HL-60 (cell line): ENCODE measurements at regions not wholly inside any gene's neighbourhood (a gene's known extent, or its start where the extent isn't known, plus 50 kb on each side); places are given as distances from the start of the nearest gene placed in this dataset.

Source experiments
- DNase-seq, 2 experiments: peaks; one replicate each; pipeline ENCODE4 v3.0.0-alpha.2; 2010 to 2020; ENCODE audit warnings: low read depth in 1 of 2, low spot score in 1 of 2
- H3K27ac ChIP-seq: fragments of 250-450 bp; sonication (Bioruptor Pico); replicated peaks from 2 replicates; pipeline ENCODE4 v1.5.1; 2020; ENCODE audit warnings: mild to moderate bottlenecking, moderate library complexity
- H3K27me3 ChIP-seq: fragments of 250-450 bp; sonication (Bioruptor Pico); 2 replicates; pipeline ENCODE4 v1.5.1; 2021; ENCODE audit warnings: mild to moderate bottlenecking, moderate library complexity; ENCODE audit not compliant: insufficient read depth, poor library complexity, severe bottlenecking
- H3K4me3 ChIP-seq: replicated peaks from 2 replicates; pipeline ENCODE4 v1.5.1; 2011; ENCODE audit warnings: mild to moderate bottlenecking, control low read depth, low read length; ENCODE audit not compliant: insufficient read depth
- GABPA ChIP-seq: IDR thresholded peaks from 2 replicates; pipeline ENCODE4 v1.6.1; 2012; ENCODE audit warnings: low read depth
- POLR2AphosphoS5 ChIP-seq: IDR thresholded peaks from 2 replicates; pipeline ENCODE4 v1.6.1; 2012; ENCODE audit warnings: low read depth
- SPI1 ChIP-seq: IDR thresholded peaks from 2 replicates; pipeline ENCODE4 v1.6.1; 2012; ENCODE audit warnings: low read depth, mild to moderate bottlenecking, borderline replicate concordance
- TF ChIP-seq, protein P1 (sequence below): IDR thresholded peaks from one replicate; pipeline ENCODE4 v1.5.1; 2011; ENCODE audit warnings: low read length, control low read depth, inconsistent platforms; ENCODE audit not compliant: insufficient read depth
- TF ChIP-seq, protein P2 (sequence below): IDR thresholded peaks from 2 replicates; pipeline ENCODE4 v1.6.1; 2012; ENCODE audit warnings: low read depth; ENCODE audit not compliant: insufficient replicate concordance

DNA sequence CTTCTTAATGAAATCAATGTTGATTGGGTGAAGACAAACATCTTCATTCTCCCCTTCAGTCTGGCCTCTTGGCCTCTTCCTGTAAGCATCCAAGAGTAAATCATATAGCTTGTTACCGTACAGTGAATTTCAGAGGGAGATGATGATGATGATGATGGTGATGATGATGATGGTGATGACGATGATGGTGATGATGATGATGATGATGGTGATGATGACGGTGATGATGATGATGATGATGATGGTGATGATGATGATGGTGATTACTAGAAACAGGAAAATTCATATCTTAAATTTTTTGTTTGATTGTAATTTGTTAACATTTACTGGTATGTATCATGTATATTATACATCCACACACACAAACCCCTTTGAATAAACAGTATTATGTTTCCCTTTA, 256.1 kb upstream of the PLSCR5 start:
- no peak overlapping the region for H3K4me3 ChIP-seq
- H3K27ac ChIP-seq = no peak overlapping the region
- TF ChIP-seq, protein P1, sequence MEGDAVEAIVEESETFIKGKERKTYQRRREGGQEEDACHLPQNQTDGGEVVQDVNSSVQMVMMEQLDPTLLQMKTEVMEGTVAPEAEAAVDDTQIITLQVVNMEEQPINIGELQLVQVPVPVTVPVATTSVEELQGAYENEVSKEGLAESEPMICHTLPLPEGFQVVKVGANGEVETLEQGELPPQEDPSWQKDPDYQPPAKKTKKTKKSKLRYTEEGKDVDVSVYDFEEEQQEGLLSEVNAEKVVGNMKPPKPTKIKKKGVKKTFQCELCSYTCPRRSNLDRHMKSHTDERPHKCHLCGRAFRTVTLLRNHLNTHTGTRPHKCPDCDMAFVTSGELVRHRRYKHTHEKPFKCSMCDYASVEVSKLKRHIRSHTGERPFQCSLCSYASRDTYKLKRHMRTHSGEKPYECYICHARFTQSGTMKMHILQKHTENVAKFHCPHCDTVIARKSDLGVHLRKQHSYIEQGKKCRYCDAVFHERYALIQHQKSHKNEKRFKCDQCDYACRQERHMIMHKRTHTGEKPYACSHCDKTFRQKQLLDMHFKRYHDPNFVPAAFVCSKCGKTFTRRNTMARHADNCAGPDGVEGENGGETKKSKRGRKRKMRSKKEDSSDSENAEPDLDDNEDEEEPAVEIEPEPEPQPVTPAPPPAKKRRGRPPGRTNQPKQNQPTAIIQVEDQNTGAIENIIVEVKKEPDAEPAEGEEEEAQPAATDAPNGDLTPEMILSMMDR = no peak
- TF ChIP-seq GABPA (no peak), POLR2AphosphoS5 (no peak), SPI1 (no peak)
- TF ChIP-seq, protein P2, sequence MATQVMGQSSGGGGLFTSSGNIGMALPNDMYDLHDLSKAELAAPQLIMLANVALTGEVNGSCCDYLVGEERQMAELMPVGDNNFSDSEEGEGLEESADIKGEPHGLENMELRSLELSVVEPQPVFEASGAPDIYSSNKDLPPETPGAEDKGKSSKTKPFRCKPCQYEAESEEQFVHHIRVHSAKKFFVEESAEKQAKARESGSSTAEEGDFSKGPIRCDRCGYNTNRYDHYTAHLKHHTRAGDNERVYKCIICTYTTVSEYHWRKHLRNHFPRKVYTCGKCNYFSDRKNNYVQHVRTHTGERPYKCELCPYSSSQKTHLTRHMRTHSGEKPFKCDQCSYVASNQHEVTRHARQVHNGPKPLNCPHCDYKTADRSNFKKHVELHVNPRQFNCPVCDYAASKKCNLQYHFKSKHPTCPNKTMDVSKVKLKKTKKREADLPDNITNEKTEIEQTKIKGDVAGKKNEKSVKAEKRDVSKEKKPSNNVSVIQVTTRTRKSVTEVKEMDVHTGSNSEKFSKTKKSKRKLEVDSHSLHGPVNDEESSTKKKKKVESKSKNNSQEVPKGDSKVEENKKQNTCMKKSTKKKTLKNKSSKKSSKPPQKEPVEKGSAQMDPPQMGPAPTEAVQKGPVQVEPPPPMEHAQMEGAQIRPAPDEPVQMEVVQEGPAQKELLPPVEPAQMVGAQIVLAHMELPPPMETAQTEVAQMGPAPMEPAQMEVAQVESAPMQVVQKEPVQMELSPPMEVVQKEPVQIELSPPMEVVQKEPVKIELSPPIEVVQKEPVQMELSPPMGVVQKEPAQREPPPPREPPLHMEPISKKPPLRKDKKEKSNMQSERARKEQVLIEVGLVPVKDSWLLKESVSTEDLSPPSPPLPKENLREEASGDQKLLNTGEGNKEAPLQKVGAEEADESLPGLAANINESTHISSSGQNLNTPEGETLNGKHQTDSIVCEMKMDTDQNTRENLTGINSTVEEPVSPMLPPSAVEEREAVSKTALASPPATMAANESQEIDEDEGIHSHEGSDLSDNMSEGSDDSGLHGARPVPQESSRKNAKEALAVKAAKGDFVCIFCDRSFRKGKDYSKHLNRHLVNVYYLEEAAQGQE = no peak

DNA sequence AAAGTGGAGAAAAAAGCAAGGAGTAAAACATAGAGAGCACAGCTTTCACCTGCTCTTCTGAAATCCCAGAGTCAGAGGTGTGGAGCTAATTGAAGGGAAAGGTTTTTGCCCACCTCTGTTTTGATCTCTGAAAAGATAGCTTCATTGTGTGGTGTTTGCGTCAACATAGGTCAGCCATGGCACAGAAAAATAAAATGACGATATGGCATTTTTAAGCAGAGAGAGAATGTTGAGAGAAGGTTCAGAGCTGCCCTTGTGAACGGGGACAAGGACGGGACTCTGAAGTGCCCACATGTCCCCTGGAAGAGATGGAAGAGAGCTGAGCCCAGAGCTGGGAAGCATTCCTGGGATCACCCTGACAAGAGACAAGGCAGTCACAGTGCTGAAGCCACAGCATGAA, 249.4 kb upstream of the PLSCR5 start:
- H3K4me3 ChIP-seq = no peak overlapping the region
- TF ChIP-seq SPI1 (no peak), GABPA (no peak), POLR2AphosphoS5 (no peak)
- TF ChIP-seq, protein P2 = no peak
- TF ChIP-seq, protein P1 = no peak
- no peaks in the 10 kb centered on the region for H3K27me3 ChIP-seq

More for the DNA sequence above, 256.1 kb upstream of the PLSCR5 start:
- DNase-seq = no peak
- H3K27me3 ChIP-seq = no peaks in the 10 kb centered on the region

DNA sequence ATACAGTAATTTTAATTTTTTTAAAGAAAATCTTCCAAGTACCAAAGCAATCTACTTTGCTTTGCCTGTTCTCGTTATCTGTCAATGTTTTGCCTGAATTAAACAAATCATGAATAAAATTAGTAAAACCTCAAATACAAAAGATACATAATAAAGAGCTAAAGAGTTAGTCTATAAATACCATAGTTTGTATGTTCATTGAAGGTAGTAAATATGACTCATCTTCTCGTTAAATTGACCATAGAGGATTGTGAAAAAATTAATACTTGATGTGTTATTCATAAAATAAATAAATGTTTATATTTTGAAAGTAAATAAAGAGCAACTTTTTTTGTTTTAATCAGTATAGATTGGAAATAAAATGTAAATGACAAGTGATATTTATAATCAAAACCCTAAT, 246.5 kb upstream of the PLSCR5 start:
- Histone ChIP-seq H3K27me3 (no peaks in the 10 kb centered on the region), H3K27ac (no peak overlapping the region), H3K4me3 (no peak overlapping the region)
- TF ChIP-seq, protein P1 = no peak
- TF ChIP-seq, protein P2 = no peak
- TF ChIP-seq GABPA (no peak), SPI1 (no peak), POLR2AphosphoS5 (no peak)
- no peak for DNase-seq

More for the DNA sequence above, 249.4 kb upstream of the PLSCR5 start:
- no peak overlapping the region for H3K27ac ChIP-seq
- DNase-seq = no peak
